SH-SY5Y (cell line): ENCODE measurements at regions not wholly inside any gene's neighbourhood (a gene's known extent, or its start where the extent isn't known, plus 50 kb on each side); places are given as distances from the start of the nearest gene placed in this dataset.

Source experiments
- GATA2 ChIP-seq: IDR thresholded peaks from 2 replicates; pipeline ENCODE4 v1.6.1; 2011; ENCODE audit warnings: mild to moderate bottlenecking, low read depth, low read length
- GATA3 ChIP-seq: IDR thresholded peaks from 2 replicates; pipeline ENCODE4 v1.6.1; 2011; ENCODE audit warnings: low read depth, mild to moderate bottlenecking, low read length, moderate library complexity

DNA sequence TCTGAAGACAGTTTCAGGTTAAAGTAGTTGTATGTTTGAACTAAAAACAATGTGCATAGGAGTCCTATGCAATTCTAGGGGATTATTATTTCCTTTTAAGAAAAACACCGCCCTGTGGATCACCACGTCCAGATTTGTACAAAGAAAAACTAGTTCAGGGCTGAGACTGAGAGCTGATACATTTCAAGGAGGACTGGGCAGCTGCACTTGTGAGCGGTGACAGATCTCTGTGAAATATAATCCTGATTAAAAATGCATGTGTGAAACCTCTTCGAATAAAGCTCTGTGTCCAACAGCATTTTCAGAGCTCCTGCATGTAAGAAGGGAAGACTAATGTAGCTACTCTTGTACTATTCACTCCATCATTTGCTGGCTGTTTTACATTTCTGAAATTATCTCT lies 365.8 kb upstream of the PITX2 start:
- TF ChIP-seq GATA2 (no peak), GATA3 (no peak)
